ENCODE measurements at regions not wholly inside any gene's neighbourhood (a gene's known extent, or its start where the extent isn't known, plus 50 kb on each side); places are given as distances from the start of the nearest gene placed in this dataset.

DNA sequence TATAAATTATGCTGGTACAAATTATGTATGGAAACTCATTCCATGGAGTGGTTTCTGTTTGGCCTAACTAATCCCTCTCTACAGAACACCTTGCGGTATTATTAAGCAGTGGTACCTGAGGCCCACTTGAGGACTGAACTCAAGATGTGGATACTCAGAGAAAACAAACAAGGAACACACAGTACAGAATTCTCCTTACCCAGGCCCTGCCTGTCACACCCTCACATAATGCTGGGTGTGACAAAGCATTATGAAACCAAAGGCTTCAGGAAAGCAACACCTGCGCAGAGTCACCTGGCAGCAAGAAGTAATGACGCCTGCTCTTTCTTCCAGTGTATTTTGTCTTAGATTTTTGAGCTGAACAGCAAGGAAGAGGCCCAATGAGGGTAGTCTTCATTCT is 264.7 kb downstream of the PAX3 start:
- TF ChIP-seq CREB1 (IDR thresholded peaks at IDR 0.05; ENCODE audit: low read depth) (no peak), TAF1 (IDR thresholded peaks at IDR 0.05; ENCODE audit: low read depth) (no peak), CEBPB (IDR thresholded peaks at IDR 0.05) (no peak), YY1 (IDR thresholded peaks at IDR 0.05; ENCODE audit: low read depth) (no peak), RAD21 (IDR thresholded peaks at IDR 0.05; ENCODE audit: low read depth) (no peak), EP300 (IDR thresholded peaks at IDR 0.05; ENCODE audit: borderline replicate concordance) (no peak), EGR1 (IDR thresholded peaks at IDR 0.05) (no peak), TEAD4 (IDR thresholded peaks at IDR 0.05) (no peak)
- TF ChIP-seq, protein P1, sequence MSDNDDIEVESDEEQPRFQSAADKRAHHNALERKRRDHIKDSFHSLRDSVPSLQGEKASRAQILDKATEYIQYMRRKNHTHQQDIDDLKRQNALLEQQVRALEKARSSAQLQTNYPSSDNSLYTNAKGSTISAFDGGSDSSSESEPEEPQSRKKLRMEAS (IDR thresholded peaks at IDR 0.05) = no peak
- TF ChIP-seq, protein P2, sequence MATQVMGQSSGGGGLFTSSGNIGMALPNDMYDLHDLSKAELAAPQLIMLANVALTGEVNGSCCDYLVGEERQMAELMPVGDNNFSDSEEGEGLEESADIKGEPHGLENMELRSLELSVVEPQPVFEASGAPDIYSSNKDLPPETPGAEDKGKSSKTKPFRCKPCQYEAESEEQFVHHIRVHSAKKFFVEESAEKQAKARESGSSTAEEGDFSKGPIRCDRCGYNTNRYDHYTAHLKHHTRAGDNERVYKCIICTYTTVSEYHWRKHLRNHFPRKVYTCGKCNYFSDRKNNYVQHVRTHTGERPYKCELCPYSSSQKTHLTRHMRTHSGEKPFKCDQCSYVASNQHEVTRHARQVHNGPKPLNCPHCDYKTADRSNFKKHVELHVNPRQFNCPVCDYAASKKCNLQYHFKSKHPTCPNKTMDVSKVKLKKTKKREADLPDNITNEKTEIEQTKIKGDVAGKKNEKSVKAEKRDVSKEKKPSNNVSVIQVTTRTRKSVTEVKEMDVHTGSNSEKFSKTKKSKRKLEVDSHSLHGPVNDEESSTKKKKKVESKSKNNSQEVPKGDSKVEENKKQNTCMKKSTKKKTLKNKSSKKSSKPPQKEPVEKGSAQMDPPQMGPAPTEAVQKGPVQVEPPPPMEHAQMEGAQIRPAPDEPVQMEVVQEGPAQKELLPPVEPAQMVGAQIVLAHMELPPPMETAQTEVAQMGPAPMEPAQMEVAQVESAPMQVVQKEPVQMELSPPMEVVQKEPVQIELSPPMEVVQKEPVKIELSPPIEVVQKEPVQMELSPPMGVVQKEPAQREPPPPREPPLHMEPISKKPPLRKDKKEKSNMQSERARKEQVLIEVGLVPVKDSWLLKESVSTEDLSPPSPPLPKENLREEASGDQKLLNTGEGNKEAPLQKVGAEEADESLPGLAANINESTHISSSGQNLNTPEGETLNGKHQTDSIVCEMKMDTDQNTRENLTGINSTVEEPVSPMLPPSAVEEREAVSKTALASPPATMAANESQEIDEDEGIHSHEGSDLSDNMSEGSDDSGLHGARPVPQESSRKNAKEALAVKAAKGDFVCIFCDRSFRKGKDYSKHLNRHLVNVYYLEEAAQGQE (IDR thresholded peaks at IDR 0.05; ENCODE audit: low read depth) = no peak

Measured in Ishikawa (cell line).